HepG2 (cell line): ENCODE measurements at regions not wholly inside any gene's neighbourhood (a gene's known extent, or its start where the extent isn't known, plus 50 kb on each side); places are given as distances from the start of the nearest gene placed in this dataset.
A peak's percentile ranks its signal among the peaks of the same experiment; 100 is the strongest.

Experiments used
- ATAC-seq: fragments of 200-7000 bp; cut with Tn5 transposase; 3 replicates; pipeline ENCODE4 v1.9.1; 2020; ENCODE audit warnings: mild to moderate bottlenecking, moderate library complexity
- BruUV-seq: library from RNA; stranded (reverse); fragments of 400-500 nt; replicated peaks from 2 replicates; lab custom pipeline; 2021; lab: Mats Ljungman, UMichigan
- CTCF ChIA-PET: fragments of 300-600 bp; formaldehyde crosslinking; extraction: SDS; loops from one replicate; lab custom pipeline; 2021; ENCODE audit warnings: low total read pairs, inconsistent platforms, low intra/inter-chr PET ratio; lab: Yijun Ruan, JAX
- POLR2A ChIA-PET: fragments of 350-600 bp; sonication (Branson Sonifier 250); formaldehyde crosslinking; loops from one replicate; lab custom pipeline; 2020; ENCODE audit warnings: antibody characterized with exemption, inconsistent platforms; lab: Yijun Ruan, JAX
- DNase-seq: peaks from one replicate; pipeline ENCODE4 v3.0.0-alpha.2; 2015; ENCODE audit warnings: low spot score
- FAIRE-seq: peaks from 3 replicates; lab custom pipeline; 2011; peaks lifted over from hg19 to GRCh38; lab: Jason Lieb, UNC
- H2AFZ ChIP-seq: one replicate; pipeline ENCODE4 v1.6.1; 2011; ENCODE audit warnings: low read length, inconsistent platforms
- H3K27ac ChIP-seq: fragments of 300-600 bp; 3 replicates; pipeline ENCODE4 v1.8.0; 2011; ENCODE audit warnings: mixed run types, mild to moderate bottlenecking, mixed read lengths, low read length, inconsistent platforms; ENCODE audit not compliant: insufficient read depth; ENCODE audit errors: extremely low read length
- H3K27me3 ChIP-seq, 2 experiments: fragments of 200-600 bp in 1 of 2; 2 replicates in 1 of 2; 3 replicates in 1 of 2; pipeline versions ENCODE4 v1.6.0 to v1.8.0; 2011; ENCODE audit warnings: low read length in 2 of 2, mild to moderate bottlenecking in 2 of 2, moderate library complexity in 2 of 2, inconsistent platforms in 1 of 2; ENCODE audit not compliant: insufficient read depth in 2 of 2, control insufficient read depth in 1 of 2
- H3K36me3 ChIP-seq, 2 experiments: fragments of 200-600 bp in 1 of 2; replicated peaks in 1 of 2; 2 replicates in 1 of 2; 3 replicates in 1 of 2; pipeline versions ENCODE4 v1.5.1 to v1.8.0; 2011; ENCODE audit warnings: low read length in 2 of 2, inconsistent platforms in 1 of 2; ENCODE audit not compliant: insufficient read depth in 2 of 2, control insufficient read depth in 1 of 2
- H3K4me1 ChIP-seq: 2 replicates; pipeline ENCODE4 v1.5.1; 2012; ENCODE audit warnings: low read length, inconsistent platforms; ENCODE audit not compliant: insufficient read depth
- H3K4me2 ChIP-seq: 2 replicates; pipeline ENCODE4 v1.6.0; 2011; ENCODE audit warnings: low read depth, low read length, inconsistent platforms
- H3K4me3 ChIP-seq, 3 experiments: fragments of 200-600 bp in 1 of 3; sonication (generic), shearing (Covaris generic) in 1 of 3; replicated peaks in 1 of 3; 2 replicates each; pipeline ENCODE4 v1.5.1; 2011 to 2016; ENCODE audit warnings: low read length in 3 of 3, inconsistent platforms in 2 of 3, low read depth in 2 of 3, mild to moderate bottlenecking in 2 of 3, control low read depth in 1 of 3, mixed read lengths in 1 of 3; ENCODE audit not compliant: insufficient read depth in 1 of 3
- H3K79me2 ChIP-seq: one replicate; pipeline ENCODE4 v1.6.1; 2011; ENCODE audit warnings: low read length, inconsistent platforms; ENCODE audit not compliant: insufficient read depth
- H3K9ac ChIP-seq: 2 replicates; pipeline ENCODE4 v1.6.0; 2011; ENCODE audit warnings: mild to moderate bottlenecking, low read depth, low read length, inconsistent platforms; ENCODE audit not compliant: insufficient read depth
- H3K9me3 ChIP-seq: 2 replicates; pipeline ENCODE4 v1.5.1; 2012; ENCODE audit warnings: mild to moderate bottlenecking, low read length
- H4K20me1 ChIP-seq: 2 replicates; pipeline ENCODE4 v1.6.0; 2011; ENCODE audit warnings: inconsistent platforms, mild to moderate bottlenecking, low read length, moderate library complexity; ENCODE audit not compliant: insufficient read depth
- AGO1 ChIP-seq: fragments of 200-400 bp; formaldehyde crosslinking; IDR thresholded peaks from 2 replicates; pipeline ENCODE4 v1.6.1; 2017; ENCODE audit warnings: mild to moderate bottlenecking, low read depth, low read length, moderate library complexity; ENCODE audit not compliant: poor library complexity, severe bottlenecking
- DMAP1 ChIP-seq: IDR thresholded peaks from 2 replicates; pipeline ENCODE4 v1.6.1; 2016
- FOXC1 ChIP-seq: sonication (generic); formaldehyde crosslinking; IDR thresholded peaks from 2 replicates; pipeline ENCODE4 v1.8.0; 2022; ENCODE audit warnings: mild to moderate bottlenecking, missing genetic modification reagents, borderline replicate concordance
- HES4 ChIP-seq: sonication (generic); formaldehyde crosslinking; IDR thresholded peaks from 2 replicates; pipeline ENCODE4 v1.9.0; 2021; ENCODE audit warnings: mild to moderate bottlenecking, missing genetic modification reagents, borderline replicate concordance
- HNF4A ChIP-seq: sonication (generic); formaldehyde crosslinking; IDR thresholded peaks from 2 replicates; pipeline ENCODE4 v1.4.0; 2020; ENCODE audit warnings: missing genetic modification reagents
- IRX3 ChIP-seq: sonication (generic); formaldehyde crosslinking; IDR thresholded peaks from 2 replicates; pipeline ENCODE4 v1.8.1; 2023; ENCODE audit warnings: mild to moderate bottlenecking, low read depth, missing genetic modification reagents, borderline replicate concordance
- NKX3-1 ChIP-seq: sonication (generic); formaldehyde crosslinking; IDR thresholded peaks from 2 replicates; pipeline ENCODE4 v1.5.0; 2020; ENCODE audit warnings: missing genetic modification reagents
- REXO4 ChIP-seq: sonication (generic); formaldehyde crosslinking; IDR thresholded peaks from 2 replicates; pipeline ENCODE4 v1.8.0; 2022; ENCODE audit warnings: missing genetic modification reagents, mild to moderate bottlenecking, borderline replicate concordance
- SMARCC2 ChIP-seq: fragments of 450-650 bp; IDR thresholded peaks from 2 replicates; pipeline ENCODE4 v1.6.1; 2017; ENCODE audit warnings: antibody characterized with exemption, mild to moderate bottlenecking
- ZNF224 ChIP-seq: sonication (generic); formaldehyde crosslinking; IDR thresholded peaks from 2 replicates; pipeline ENCODE4 v1.5.0; 2020; ENCODE audit warnings: mild to moderate bottlenecking, missing genetic modification reagents
- ZNF274 ChIP-seq: sonication (generic); formaldehyde crosslinking; IDR thresholded peaks from 2 replicates; pipeline ENCODE4 v1.5.1; 2020; ENCODE audit warnings: mild to moderate bottlenecking, missing genetic modification reagents
- ZNF383 ChIP-seq: sonication (generic); formaldehyde crosslinking; IDR thresholded peaks from 2 replicates; pipeline ENCODE4 v1.4.0; 2020; ENCODE audit warnings: missing genetic modification reagents, mild to moderate bottlenecking, borderline replicate concordance
- ZNF451 ChIP-seq: sonication (generic); formaldehyde crosslinking; IDR thresholded peaks from 2 replicates; pipeline ENCODE4 v1.5.0; 2020; ENCODE audit warnings: mild to moderate bottlenecking, missing genetic modification reagents
- ZNF549 ChIP-seq: sonication (generic); formaldehyde crosslinking; IDR thresholded peaks from 2 replicates; pipeline ENCODE4 v1.5.0; 2020; ENCODE audit warnings: missing genetic modification reagents
- ZNF569 ChIP-seq: sonication (generic); formaldehyde crosslinking; IDR thresholded peaks from 2 replicates; pipeline ENCODE4 v1.5.0; 2020; ENCODE audit warnings: mild to moderate bottlenecking, missing genetic modification reagents, moderate library complexity, borderline replicate concordance
- ZNF672 ChIP-seq: sonication (generic); formaldehyde crosslinking; IDR thresholded peaks from 2 replicates; pipeline ENCODE4 v1.8.1; 2022; ENCODE audit warnings: missing genetic modification reagents
- ZNF687 ChIP-seq: sonication (generic); formaldehyde crosslinking; IDR thresholded peaks from 2 replicates; pipeline ENCODE4 v1.5.1; 2020; ENCODE audit warnings: mild to moderate bottlenecking, missing genetic modification reagents, moderate library complexity
- WGBS: methylation state at CpG from one replicate; pipeline ENCODE4 v1.1.6; 2017; ENCODE audit warnings: low lambda C conversion rate; 5-methylcytosine and 5-hydroxymethylcytosine counted together
- in situ Hi-C: cut with HindIII; loops from 2 replicates; pipeline ENCODE4 v1.10.0; 2017; ENCODE audit warnings: low pct_unique_long_range_greater_than_20kb; ENCODE audit not compliant: extremely low pct_ligation_motif_present
- intact Hi-C: fragments of 100-400 bp; cut with micrococcal nuclease; formaldehyde crosslinking; loops from one replicate; pipeline ENCODE4 v1.10.0; 2022; ENCODE audit not compliant: unreplicated experiment

GRCh38 chr2:8630676-8631464 lies 51.0 kb upstream of the ID2 start (continued):
- TF ChIP-seq ZNF383 (CRISPR knock-in tag), result no peak
- TF ChIP-seq DMAP1 (CRISPR knock-in tag), result no peak
- no peak for TF ChIP-seq REXO4 (CRISPR knock-in tag)
- no peak for TF ChIP-seq IRX3 (CRISPR knock-in tag)
- TF ChIP-seq ZNF549, result no peak
- no peak for TF ChIP-seq ZNF451
- no peak for TF ChIP-seq SMARCC2

DNA sequence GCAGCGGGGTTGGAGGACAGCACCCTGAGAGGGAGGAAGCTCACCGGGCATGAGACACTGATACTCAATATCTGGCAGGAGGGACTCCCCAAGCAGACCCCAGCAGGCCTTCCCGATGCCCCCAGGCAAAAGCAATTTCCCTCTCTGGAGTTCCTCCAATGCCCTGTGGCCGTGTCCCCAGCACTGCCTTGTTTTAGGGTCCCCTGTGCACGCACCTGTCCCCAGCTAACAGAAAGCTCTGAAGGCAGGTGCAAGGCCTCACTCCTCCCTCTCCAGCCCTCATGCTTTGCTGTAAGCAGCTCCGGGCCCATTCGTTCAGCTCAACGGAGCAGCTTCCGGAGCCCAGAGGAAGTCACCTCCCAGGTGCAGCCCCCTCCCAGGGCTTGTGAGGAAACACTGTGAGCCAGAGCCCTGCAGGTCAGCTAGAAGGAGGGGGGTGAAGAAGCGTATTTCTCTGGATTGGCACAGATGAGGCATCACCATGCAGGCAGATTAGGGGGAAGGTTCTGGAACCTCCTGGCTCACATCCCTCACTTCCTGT lies 50.3 kb upstream of the ID2 start:
- POLR2A ChIA-PET, result interaction anchor here (0.9 to 10.2 kb wide), 4 partner anchors 18 to 57 kb away, joined by 3 to 188 read pairs (median 5); partner anchors contain the start of gene ID2
- BruUV-seq, result no TSS peak
- intact Hi-C loops (no loop called here), in situ Hi-C loops (no loop called here)
- no peak for ATAC-seq
- H3K9ac ChIP-seq, result 0 out of 2 replicates have a peak overlapping the region, but pooled peaks have one; percentile 0
- H3K4me1 ChIP-seq, result peaks cover 99% of the 10 kb centered on the region
- no peak overlapping the region for H2AFZ ChIP-seq
- H4K20me1 ChIP-seq, result no peaks in the 10 kb centered on the region
- CTCF ChIA-PET, result interaction anchor here (1.5 kb wide), 1 partner anchor 53 kb away, joined by 3 read pairs; no protein-coding TSS in a partner anchor
- 92% methylated on average over 9 of the region's 10 CpGs for WGBS
- H3K27ac ChIP-seq, result no peak overlapping the region
- no peak for FAIRE-seq
- DNase-seq, result no peak
- H3K79me2 ChIP-seq, result peaks cover 14% of the 10 kb centered on the region
- no peak overlapping the region for H3K4me2 ChIP-seq
- no peak overlapping the region for H3K4me3 ChIP-seq
- H3K9me3 ChIP-seq, result no peaks in the 10 kb centered on the region
- no peaks in the 10 kb centered on the region; a peak in 1 of 5 replicates for H3K27me3 ChIP-seq
- H3K36me3 ChIP-seq, result no peaks in the 10 kb centered on the region
- TF ChIP-seq ZNF569, result no peak
- no peak for TF ChIP-seq AGO1
- TF ChIP-seq ZNF687 (CRISPR knock-in tag), result peak; percentile 58
- no peak for TF ChIP-seq HNF4A (CRISPR knock-in tag)
- TF ChIP-seq HES4 (CRISPR knock-in tag), result 0 out of 2 replicates have a peak, but pooled peaks have one; percentile 15
- TF ChIP-seq ZNF274, result peak; percentile 61; the same call in 1 of the 2 replicates
- 0 out of 2 replicates have a peak, but pooled peaks have one; percentile 16 for TF ChIP-seq FOXC1
- TF ChIP-seq ZNF672, result 0 out of 2 replicates have a peak, but pooled peaks have one; percentile 18
- TF ChIP-seq ZNF224 (CRISPR knock-in tag), result 0 out of 2 replicates have a peak, but pooled peaks have one; percentile 5
- TF ChIP-seq NKX3-1 (CRISPR knock-in tag), result no peak
